ENCODE measurements at regions not wholly inside any gene's neighbourhood (a gene's known extent, or its start where the extent isn't known, plus 50 kb on each side); places are given as distances from the start of the nearest gene placed in this dataset.

- in situ Hi-C loops (cut with HindIII; ENCODE audit: low sequenced_read_pairs) = no loop called here
These were observed 286.5 kb downstream of the SQOR start for GRCh38 chr15:45921376-45921775.

DNA sequence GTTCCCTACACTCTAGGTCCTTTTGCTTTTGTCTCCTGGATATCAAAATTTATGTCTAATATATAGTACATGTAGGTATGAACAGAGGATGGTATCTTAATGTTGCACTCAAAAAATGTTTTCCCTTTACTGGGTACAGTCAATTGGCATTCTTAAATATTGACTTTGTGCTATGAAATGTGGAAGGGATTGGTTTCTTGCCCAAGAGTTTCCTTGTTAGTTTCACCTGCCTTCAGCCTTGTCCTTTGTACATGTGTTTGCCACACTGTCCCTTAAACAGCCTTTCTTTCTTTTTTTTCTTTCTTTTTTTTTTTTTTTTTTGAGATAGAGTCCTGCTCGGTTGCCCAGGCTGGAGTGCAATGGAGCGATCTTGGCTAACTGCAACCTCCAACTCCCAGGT is 287.1 kb downstream of the SQOR start:
- in situ Hi-C loops (cut with HindIII; ENCODE audit: low sequenced_read_pairs) = no loop called here

DNA sequence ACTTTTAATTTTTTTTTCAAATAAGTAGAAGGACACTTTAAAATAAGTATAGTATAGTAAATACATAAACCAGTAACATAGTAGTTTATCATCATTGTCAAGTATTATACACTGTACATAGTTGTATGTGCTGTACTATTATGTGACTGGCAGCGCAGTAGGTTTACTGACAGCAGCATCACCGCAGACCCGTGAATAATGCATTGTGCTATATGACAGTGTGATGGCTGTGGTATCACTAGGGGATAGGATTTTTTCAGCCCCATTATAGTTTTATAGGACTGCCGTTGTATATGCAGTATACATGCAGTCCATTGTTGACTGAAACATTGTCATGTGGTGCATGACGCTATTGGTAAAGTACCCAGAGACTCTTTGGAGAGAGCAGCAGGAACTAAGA is 306.5 kb downstream of the SQOR start:
- in situ Hi-C loops (cut with HindIII; ENCODE audit: low sequenced_read_pairs) = no loop called here

DNA sequence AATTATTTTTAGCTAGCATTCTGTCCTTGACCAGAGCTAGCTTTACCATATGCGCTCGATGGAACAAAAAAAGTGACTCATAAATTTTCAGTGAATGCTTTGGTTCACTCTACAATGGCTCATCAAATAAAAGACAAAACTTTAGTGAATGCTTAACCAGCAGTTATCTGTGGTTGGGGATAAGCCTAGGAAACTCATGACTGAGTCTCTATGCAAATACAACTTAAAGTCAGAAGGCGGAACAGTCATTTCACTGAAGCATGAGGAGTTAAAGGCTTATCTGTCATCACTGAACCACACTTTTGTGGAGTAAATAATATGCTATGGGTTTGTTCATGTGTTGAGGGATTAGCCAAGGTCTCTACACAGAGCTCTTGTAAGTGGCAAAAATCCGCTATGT is 308.4 kb downstream of the SQOR start:
- in situ Hi-C loops (cut with HindIII; ENCODE audit: low sequenced_read_pairs) = no loop called here

DNA sequence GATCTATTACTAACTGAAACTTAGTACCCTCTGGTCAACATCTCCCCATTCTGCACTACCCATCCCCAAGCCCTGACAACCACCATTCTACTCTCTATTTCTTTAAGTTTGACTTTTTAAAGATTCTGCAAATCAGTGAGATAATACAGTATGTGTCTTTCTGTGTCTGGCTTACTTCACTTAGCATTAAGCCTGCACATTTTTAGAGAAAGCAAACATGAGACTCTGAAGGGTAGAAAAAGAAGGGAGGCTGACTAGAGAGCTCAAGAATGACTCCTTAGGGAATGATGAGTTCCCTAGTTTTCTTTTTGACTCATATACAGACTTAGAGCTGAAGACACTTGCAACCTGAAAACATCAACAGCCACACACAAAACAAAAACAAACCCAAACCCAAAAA is 311.3 kb downstream of the SQOR start:
- in situ Hi-C loops (cut with HindIII; ENCODE audit: low sequenced_read_pairs) = no loop called here

- in situ Hi-C loops (cut with HindIII; ENCODE audit: low sequenced_read_pairs) = no loop called here
These were observed 313.4 kb downstream of the SQOR start for GRCh38 chr15:45948181-45948621.

GRCh38 chr15:45958924-45959323 is 324.1 kb downstream of the SQOR start:
- in situ Hi-C loops (cut with HindIII; ENCODE audit: low sequenced_read_pairs) = no loop called here

DNA sequence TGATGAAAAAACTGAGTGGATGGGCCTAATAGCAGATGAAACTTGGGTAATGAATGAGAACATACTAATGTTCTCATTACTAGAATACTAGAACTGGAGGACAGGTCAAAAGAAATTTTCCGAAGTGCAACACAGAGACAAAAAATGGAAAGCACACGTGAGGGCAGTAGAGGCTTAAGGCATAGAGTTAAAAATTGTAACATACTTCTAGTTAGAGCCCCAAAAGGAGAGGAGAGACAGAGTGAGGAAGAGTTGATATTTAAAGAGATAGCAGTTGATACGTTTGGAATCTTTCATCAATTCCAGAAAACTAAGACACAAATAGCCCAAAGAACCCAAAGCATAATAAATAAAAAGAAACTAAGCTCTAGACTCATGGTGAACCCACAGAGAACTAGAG is 327.9 kb downstream of the SQOR start:
- in situ Hi-C loops (cut with HindIII; ENCODE audit: low sequenced_read_pairs) = no loop called here

GRCh38 chr15:45970542-45970941 is 335.7 kb downstream of the SQOR start:
- in situ Hi-C loops (cut with HindIII; ENCODE audit: low sequenced_read_pairs) = no loop called here

- in situ Hi-C loops (cut with HindIII; ENCODE audit: low sequenced_read_pairs) = no loop called here
These were observed 345.5 kb downstream of the SQOR start for GRCh38 chr15:45980366-45980765.

DNA sequence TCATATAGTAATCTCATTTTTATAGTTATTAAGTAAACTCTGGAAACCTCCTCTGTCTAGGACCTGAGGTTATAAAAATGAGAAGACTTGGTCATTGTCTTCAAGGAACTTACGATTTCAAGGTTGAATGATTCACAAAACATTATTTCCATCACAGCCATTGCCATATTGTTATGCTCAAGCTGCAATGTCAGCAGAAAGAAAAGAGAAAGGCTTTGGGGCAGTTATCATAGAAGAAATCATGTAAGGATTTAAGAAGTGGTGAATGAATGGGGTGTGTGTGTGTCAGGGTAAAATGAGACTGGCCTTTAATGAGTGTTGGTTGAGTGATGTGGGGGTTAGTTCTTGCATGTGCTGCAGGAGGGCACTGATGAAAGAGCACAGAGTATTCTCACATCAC is 346.8 kb downstream of the SQOR start:
- in situ Hi-C loops (cut with HindIII; ENCODE audit: low sequenced_read_pairs) = no loop called here

GRCh38 chr15:45991863-45992262 is 357.0 kb downstream of the SQOR start:
- in situ Hi-C loops (cut with HindIII; ENCODE audit: low sequenced_read_pairs) = no loop called here

GRCh38 chr15:45993072-45993471 is 358.2 kb downstream of the SQOR start:
- in situ Hi-C loops (cut with HindIII; ENCODE audit: low sequenced_read_pairs) = no loop called here

GRCh38 chr15:45993508-45993907 is 358.7 kb downstream of the SQOR start:
- in situ Hi-C loops (cut with HindIII; ENCODE audit: low sequenced_read_pairs) = no loop called here

DNA sequence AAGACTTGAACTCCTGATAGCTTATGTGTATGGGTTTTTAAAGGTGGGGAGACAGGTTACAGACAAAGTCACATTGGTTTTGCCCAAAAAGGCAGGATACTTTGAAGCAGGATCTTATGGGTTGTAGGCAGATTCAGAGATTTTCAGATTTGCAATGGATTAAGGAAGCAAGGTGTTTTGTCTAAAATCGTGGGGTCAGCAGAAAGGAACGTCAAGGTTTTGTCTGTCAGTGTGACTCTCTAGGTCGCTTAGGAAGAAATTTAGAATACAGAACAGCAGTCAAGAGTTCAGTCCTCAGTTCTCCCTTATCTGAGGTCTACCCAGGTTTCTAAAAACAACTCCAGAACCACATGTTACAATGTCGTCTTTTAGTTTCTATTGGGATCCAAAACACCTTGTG is 361.0 kb downstream of the SQOR start:
- in situ Hi-C loops (cut with HindIII; ENCODE audit: low sequenced_read_pairs) = no loop called here

DNA sequence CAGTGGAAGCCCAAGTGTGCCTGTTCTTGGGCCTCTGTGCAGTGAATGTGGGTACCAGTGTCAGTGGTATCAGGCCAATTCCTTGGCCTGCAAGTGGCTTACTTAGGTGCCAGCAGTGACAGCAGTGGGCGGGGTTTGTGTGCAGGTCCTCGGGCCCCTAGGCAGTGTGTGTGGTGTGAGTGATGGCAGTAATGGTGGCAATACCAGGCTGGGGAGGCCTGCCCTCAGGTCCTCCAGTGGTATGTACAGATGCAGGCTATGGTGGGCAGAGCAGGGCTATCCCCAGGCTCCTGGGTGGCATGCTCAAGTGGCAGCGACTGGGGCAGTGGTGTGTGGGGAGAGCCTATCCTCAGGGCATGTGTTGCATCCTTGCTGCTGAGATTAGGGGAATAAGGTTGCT is 379.7 kb downstream of the SQOR start:
- in situ Hi-C loops (cut with HindIII; ENCODE audit: low sequenced_read_pairs) = no loop called here

DNA sequence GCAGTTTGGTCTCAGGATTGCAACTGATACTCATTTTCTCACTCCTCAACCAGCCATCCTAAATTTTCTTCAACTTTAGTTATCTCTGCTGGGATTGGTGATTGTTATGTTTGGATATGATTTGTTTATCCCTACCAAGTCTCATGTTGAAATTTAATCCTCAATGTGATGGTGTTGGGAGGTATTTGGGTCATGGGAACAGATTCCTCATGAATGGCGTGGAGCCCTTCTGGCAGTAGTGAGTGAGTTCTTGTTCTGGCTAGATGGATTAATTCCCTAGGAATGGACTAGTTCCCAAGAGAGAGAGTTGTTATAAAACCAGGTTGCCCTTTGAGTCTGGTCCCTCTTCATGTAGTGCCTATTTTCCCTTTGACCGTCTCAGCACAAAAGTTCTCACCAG is 399.9 kb downstream of the SQOR start:
- in situ Hi-C loops (cut with HindIII; ENCODE audit: low sequenced_read_pairs) = no loop called here

- in situ Hi-C loops (cut with HindIII; ENCODE audit: low sequenced_read_pairs) = no loop called here
These were observed 404.9 kb downstream of the SQOR start for GRCh38 chr15:46039703-46040102.

DNA sequence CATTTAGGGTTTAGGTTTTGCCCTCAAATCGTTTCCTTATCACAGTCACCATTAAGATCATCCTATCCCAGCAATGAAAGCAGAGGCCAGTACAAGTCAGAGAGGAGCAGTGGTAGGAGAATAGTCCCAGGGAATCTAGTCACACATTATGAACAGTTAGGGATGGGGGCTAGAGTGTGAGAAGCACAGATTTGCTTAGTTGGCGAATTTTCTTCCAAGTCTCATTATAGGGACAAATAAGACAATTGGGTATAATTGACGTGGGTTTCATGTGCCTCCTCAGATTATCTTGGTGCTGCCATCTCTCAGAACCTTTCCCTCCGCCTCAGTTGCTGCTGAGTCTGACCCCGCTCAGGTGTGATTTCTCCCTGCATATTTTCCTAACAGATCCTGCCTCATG is 407.1 kb downstream of the SQOR start:
- in situ Hi-C loops (cut with HindIII; ENCODE audit: low sequenced_read_pairs) = no loop called here

- in situ Hi-C loops (cut with HindIII; ENCODE audit: low sequenced_read_pairs) = no loop called here
These were observed 425.2 kb downstream of the SQOR start for GRCh38 chr15:46059921-46060594.

- in situ Hi-C loops (cut with HindIII; ENCODE audit: low sequenced_read_pairs) = no loop called here
These were observed 426.2 kb downstream of the SQOR start for GRCh38 chr15:46061002-46061401.

DNA sequence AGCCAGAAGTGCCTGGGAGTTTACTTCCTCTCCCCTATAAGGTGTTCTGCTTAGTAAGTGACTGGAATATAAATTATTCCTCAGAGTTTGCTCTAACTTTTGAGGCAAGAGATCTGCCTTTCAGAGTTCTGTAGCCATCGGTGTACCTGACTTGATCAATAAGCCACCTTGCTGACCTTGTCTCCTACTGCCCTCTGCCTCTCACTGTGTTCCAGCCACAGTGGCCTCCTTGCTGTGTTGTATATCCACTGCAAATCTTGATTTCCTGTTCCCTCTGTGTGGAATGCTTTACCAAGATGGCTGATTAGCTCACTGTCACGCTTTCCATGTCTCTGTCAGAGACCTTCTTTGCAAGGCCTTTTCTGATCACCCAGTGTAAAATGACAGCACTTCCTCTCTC is 442.4 kb downstream of the SQOR start:
- in situ Hi-C loops (cut with HindIII; ENCODE audit: low sequenced_read_pairs) = no loop called here

- in situ Hi-C loops (cut with HindIII; ENCODE audit: low sequenced_read_pairs) = no loop called here
These were observed 444.2 kb downstream of the SQOR start for GRCh38 chr15:46079046-46079445.
